GM19455 (cell line): ENCODE measurements at regions not wholly inside any gene's neighbourhood (a gene's known extent, or its start where the extent isn't known, plus 50 kb on each side); places are given as distances from the start of the nearest gene placed in this dataset.
"Not testable (repeated sequence)": the region's sequence is repeated elsewhere in the genome, so short reads cannot be mapped to it uniquely, and the experiment has no call there.

Source experiments
- ATAC-seq: cut with Tn5 transposase; IDR thresholded peaks from one replicate; pipeline ENCODE4 v1.9.1; 2021; ENCODE audit not compliant: unreplicated experiment

- ATAC-seq = peak; percentile 75
Observed at GRCh38 chrX:109782994-109783700, 50.1 kb upstream of the ACSL4 start.

GRCh38 chrX:109783701-109784079 lies 50.6 kb upstream of the ACSL4 start:
- no peak for ATAC-seq

GRCh38 chrX:109785053-109785452 lies 52.0 kb upstream of the ACSL4 start:
- ATAC-seq = no peak

- ATAC-seq = not testable (repeated sequence)
Observed at GRCh38 chrX:109790511-109790910, 57.5 kb upstream of the ACSL4 start.

GRCh38 chrX:109793191-109793590 lies 60.1 kb upstream of the ACSL4 start:
- ATAC-seq = no peak

GRCh38 chrX:109795682-109796081 lies 62.6 kb upstream of the ACSL4 start:
- ATAC-seq = no peak

GRCh38 chrX:109797311-109797975 lies 64.4 kb upstream of the ACSL4 start:
- ATAC-seq = no peak

GRCh38 chrX:109812236-109812635 lies 79.2 kb upstream of the ACSL4 start:
- ATAC-seq = no peak

- no peak for ATAC-seq
Observed at GRCh38 chrX:109813236-109813635, 80.2 kb upstream of the ACSL4 start.

- ATAC-seq = no peak
Observed at GRCh38 chrX:109818976-109819375, 85.9 kb upstream of the ACSL4 start.

- no peak for ATAC-seq
Observed at GRCh38 chrX:109822861-109823260, 89.8 kb upstream of the ACSL4 start.

- no peak for ATAC-seq
Observed at GRCh38 chrX:109826954-109827708, 94.1 kb upstream of the ACSL4 start.

GRCh38 chrX:109827772-109828171 lies 94.7 kb upstream of the ACSL4 start:
- ATAC-seq = no peak

GRCh38 chrX:109830157-109830703 lies 97.2 kb upstream of the ACSL4 start:
- no peak for ATAC-seq

- ATAC-seq = no peak
Observed at GRCh38 chrX:109830704-109831206, 97.7 kb upstream of the ACSL4 start.

GRCh38 chrX:109831326-109831985 lies 98.4 kb upstream of the ACSL4 start:
- ATAC-seq = no peak

- no peak for ATAC-seq
Observed at GRCh38 chrX:109839694-109840567, 106.9 kb upstream of the ACSL4 start.

- no peak for ATAC-seq
Observed at GRCh38 chrX:109840585-109840984, 107.5 kb upstream of the ACSL4 start.

GRCh38 chrX:109841257-109841656 lies 108.2 kb upstream of the ACSL4 start:
- ATAC-seq = no peak
